HEK293 (cell line): ENCODE measurements at regions not wholly inside any gene's neighbourhood (a gene's known extent, or its start where the extent isn't known, plus 50 kb on each side); places are given as distances from the start of the nearest gene placed in this dataset.

Experiments
- CTCF ChIA-PET: fragments of 350-600 bp; formaldehyde crosslinking; extraction: SDS; loops from one replicate; lab custom pipeline; 2021; ENCODE audit warnings: antibody characterized with exemption; lab: Yijun Ruan, JAX
- POLR2A ChIA-PET: fragments of 300-600 bp; formaldehyde crosslinking; extraction: SDS; loops from one replicate; lab custom pipeline; 2020; ENCODE audit warnings: antibody characterized with exemption, inconsistent platforms; lab: Yijun Ruan, JAX
- H3K27ac ChIP-seq: fragments of 200-500 bp; sonication (Bioruptor generic); 2 replicates; pipeline ENCODE4 v1.5.1; 2014; ENCODE audit warnings: low read depth, low read length, control low read depth, inconsistent platforms; ENCODE audit errors: extremely low read depth
- H3K36me3 ChIP-seq, 2 experiments: fragments of 200-500 bp in 1 of 2; sonication (Bioruptor generic) in 1 of 2; 1 replicate in 1 of 2; 2 replicates in 1 of 2; pipeline ENCODE4 v1.5.1; 2014 to 2017; ENCODE audit warnings: inconsistent platforms in 2 of 2, low read length in 2 of 2; ENCODE audit not compliant: control insufficient read depth in 2 of 2, insufficient read depth in 1 of 2
- H3K4me1 ChIP-seq: fragments of 200-500 bp; sonication (Bioruptor generic); 2 replicates; pipeline ENCODE4 v1.5.1; 2014; ENCODE audit warnings: mild to moderate bottlenecking, low read length, inconsistent platforms; ENCODE audit not compliant: control insufficient read depth, insufficient read depth
- H3K4me3 ChIP-seq: 2 replicates; pipeline ENCODE4 v1.5.1; 2011; ENCODE audit warnings: low read depth, mild to moderate bottlenecking, control low read depth, low read length, moderate library complexity
- H3K9me3 ChIP-seq: fragments of 200-500 bp; sonication (Bioruptor generic); 2 replicates; pipeline ENCODE4 v1.5.1; 2014; ENCODE audit warnings: low read depth, low read length, inconsistent platforms; ENCODE audit not compliant: control insufficient read depth, insufficient read depth
- BCL11B ChIP-seq: fragments of 450-650 bp; formaldehyde crosslinking; IDR thresholded peaks from 2 replicates; pipeline ENCODE4 v1.5.1; 2016; ENCODE audit warnings: low read depth, missing biosample characterization, missing genetic modification characterization
- IKZF3 ChIP-seq: fragments of 450-650 bp; IDR thresholded peaks from 2 replicates; pipeline ENCODE4 v1.5.0; 2018; ENCODE audit warnings: missing biosample characterization, mild to moderate bottlenecking, missing genetic modification characterization, moderate library complexity
- MZF1 ChIP-seq: fragments of 450-650 bp; formaldehyde crosslinking; IDR thresholded peaks from 2 replicates; pipeline ENCODE4 v1.5.1; 2017; ENCODE audit warnings: missing biosample characterization, missing genetic modification characterization, borderline replicate concordance
- OSR2 ChIP-seq: fragments of 450-650 bp; formaldehyde crosslinking; IDR thresholded peaks from 2 replicates; pipeline ENCODE4 v1.5.1; 2016; ENCODE audit warnings: missing biosample characterization, missing genetic modification characterization
- PRDM4 ChIP-seq: fragments of 450-650 bp; formaldehyde crosslinking; IDR thresholded peaks from 2 replicates; pipeline ENCODE4 v1.5.1; 2017; ENCODE audit warnings: missing biosample characterization, missing genetic modification characterization
- RBAK ChIP-seq: fragments of 450-650 bp; formaldehyde crosslinking; IDR thresholded peaks from 2 replicates; pipeline ENCODE4 v1.5.1; 2016; ENCODE audit warnings: missing biosample characterization, missing genetic modification characterization
- YY2 ChIP-seq: fragments of 450-650 bp; formaldehyde crosslinking; IDR thresholded peaks from 2 replicates; pipeline ENCODE4 v1.5.1; 2016; ENCODE audit warnings: missing biosample characterization, missing genetic modification characterization
- ZBTB21 ChIP-seq: fragments of 450-650 bp; formaldehyde crosslinking; IDR thresholded peaks from 2 replicates; pipeline ENCODE4 v1.5.1; 2017; ENCODE audit warnings: missing biosample characterization, missing genetic modification characterization
- ZNF211 ChIP-seq: fragments of 450-650 bp; formaldehyde crosslinking; IDR thresholded peaks from 2 replicates; pipeline ENCODE4 v1.5.1; 2016; ENCODE audit warnings: low read depth, missing biosample characterization, missing genetic modification characterization
- ZNF302 ChIP-seq: fragments of 450-650 bp; formaldehyde crosslinking; IDR thresholded peaks from 2 replicates; pipeline ENCODE4 v1.5.1; 2016; ENCODE audit warnings: missing biosample characterization, missing genetic modification characterization, low read depth
- ZNF324 ChIP-seq: fragments of 450-650 bp; formaldehyde crosslinking; IDR thresholded peaks from 2 replicates; pipeline ENCODE4 v1.5.1; 2016; ENCODE audit warnings: missing biosample characterization, missing genetic modification characterization
- ZNF426 ChIP-seq: fragments of 450-650 bp; formaldehyde crosslinking; IDR thresholded peaks from 2 replicates; pipeline ENCODE4 v1.5.1; 2017; ENCODE audit warnings: missing biosample characterization, missing genetic modification characterization, mild to moderate bottlenecking, inconsistent platforms, moderate library complexity
- ZNF521 ChIP-seq: fragments of 450-650 bp; formaldehyde crosslinking; IDR thresholded peaks from 2 replicates; pipeline ENCODE4 v1.5.1; 2017; ENCODE audit warnings: missing biosample characterization, mild to moderate bottlenecking, missing genetic modification characterization
- ZNF530 ChIP-seq: fragments of 450-650 bp; formaldehyde crosslinking; IDR thresholded peaks from 2 replicates; pipeline ENCODE4 v1.5.1; 2016; ENCODE audit warnings: low read depth, missing biosample characterization, missing genetic modification characterization
- ZNF555 ChIP-seq: fragments of 450-650 bp; formaldehyde crosslinking; conservative IDR thresholded peaks from 2 replicates; pipeline ENCODE4 v1.5.1; 2017; ENCODE audit warnings: missing biosample characterization, mild to moderate bottlenecking, missing genetic modification characterization, inconsistent platforms
- ZNF560 ChIP-seq: fragments of 450-650 bp; formaldehyde crosslinking; IDR thresholded peaks from 2 replicates; pipeline ENCODE4 v1.5.1; 2017; ENCODE audit warnings: missing biosample characterization, missing genetic modification characterization, borderline replicate concordance
- ZNF600 ChIP-seq: fragments of 450-650 bp; formaldehyde crosslinking; IDR thresholded peaks from 2 replicates; pipeline ENCODE4 v1.5.1; 2016; ENCODE audit warnings: missing biosample characterization, missing genetic modification characterization
- ZNF624 ChIP-seq: fragments of 450-650 bp; formaldehyde crosslinking; IDR thresholded peaks from 2 replicates; pipeline ENCODE4 v1.5.1; 2017; ENCODE audit warnings: missing biosample characterization, missing genetic modification characterization
- ZNF629 ChIP-seq: fragments of 450-650 bp; formaldehyde crosslinking; IDR thresholded peaks from 2 replicates; pipeline ENCODE4 v1.5.1; 2017; ENCODE audit warnings: missing biosample characterization, missing genetic modification characterization
- ZNF660 ChIP-seq: fragments of 450-650 bp; IDR thresholded peaks from 2 replicates; pipeline ENCODE4 v1.5.1; 2018; ENCODE audit warnings: missing biosample characterization, mild to moderate bottlenecking, missing genetic modification characterization
- ZNF677 ChIP-seq: fragments of 450-650 bp; IDR thresholded peaks from 2 replicates; pipeline ENCODE4 v1.5.0; 2018; ENCODE audit warnings: missing biosample characterization, mild to moderate bottlenecking, missing genetic modification characterization, moderate library complexity
- ZNF76 ChIP-seq: fragments of 450-650 bp; formaldehyde crosslinking; IDR thresholded peaks from 2 replicates; pipeline ENCODE4; 2016; ENCODE audit warnings: low read depth, missing biosample characterization, missing genetic modification characterization, borderline replicate concordance
- ZSCAN30 ChIP-seq: fragments of 450-650 bp; IDR thresholded peaks from 2 replicates; pipeline ENCODE4 v1.5.1; 2018; ENCODE audit warnings: missing biosample characterization, mild to moderate bottlenecking, missing genetic modification characterization, moderate library complexity
- TF ChIP-seq, protein P1 (sequence below): IDR thresholded peaks from 2 replicates; pipeline ENCODE4 v1.6.1; 2011; ENCODE audit warnings: mild to moderate bottlenecking, low read depth, low read length, borderline replicate concordance
- TF ChIP-seq, protein P2 (sequence below): fragments of 450-650 bp; formaldehyde crosslinking; IDR thresholded peaks from 2 replicates; pipeline ENCODE4 v1.5.1; 2016; ENCODE audit warnings: missing biosample characterization, missing genetic modification characterization
- TF ChIP-seq, protein P3 (sequence below): fragments of 450-650 bp; formaldehyde crosslinking; IDR thresholded peaks from 2 replicates; pipeline ENCODE4 v1.5.1; 2016; ENCODE audit warnings: missing biosample characterization, missing genetic modification characterization

DNA sequence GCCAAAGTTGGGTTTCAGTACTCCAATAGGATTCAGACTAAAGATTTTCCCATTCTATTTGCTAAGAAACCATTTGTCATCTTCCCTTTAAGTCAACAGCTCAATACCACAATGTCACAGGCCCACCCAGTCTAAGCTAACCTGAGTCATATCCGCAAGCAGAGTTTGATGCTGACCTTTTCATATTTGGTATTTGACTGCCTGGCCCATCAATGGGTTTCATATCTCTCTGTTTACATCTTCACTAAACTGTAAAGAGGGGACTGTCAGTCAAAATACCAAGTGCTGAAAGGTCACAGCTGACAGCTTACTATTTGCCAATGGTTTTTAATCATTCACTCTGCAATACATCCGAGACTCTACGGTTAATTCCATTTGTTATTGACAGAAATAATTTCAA is 707.5 kb upstream of the ACTRT1 start (continued):
- no peak for TF ChIP-seq ZNF76 (tag by site-specific recombination)
- TF ChIP-seq ZNF324: no peak
- TF ChIP-seq ZNF302: no peak

- Histone ChIP-seq H3K9me3 (no peaks in the 10 kb centered on the region; the same call in 1 of the 2 replicates), H3K36me3 (no peaks in the 10 kb centered on the region), H3K27ac (no peak overlapping the region), H3K4me3 (no peak overlapping the region), H3K4me1 (no peaks in the 10 kb centered on the region)
- ChIA-PET POLR2A (no interaction called here), CTCF (no interaction called here)
- TF ChIP-seq MZF1 (tag by site-specific recombination) (no peak), YY2 (tag by site-specific recombination) (no peak), RBAK (tag by site-specific recombination) (no peak), ZBTB21 (tag by site-specific recombination) (no peak), ZSCAN30 (tag by site-specific recombination) (no peak)
Observed at GRCh38 chrX:128759177-128759576, 707.0 kb upstream of the ACTRT1 start.

GRCh38 chrX:128754130-128754529 is 701.9 kb upstream of the ACTRT1 start:
- H3K27ac ChIP-seq: no peak overlapping the region
- no peak for TF ChIP-seq ZNF530 (tag by site-specific recombination)
- TF ChIP-seq IKZF3 (tag by site-specific recombination): no peak
- TF ChIP-seq, protein P1, sequence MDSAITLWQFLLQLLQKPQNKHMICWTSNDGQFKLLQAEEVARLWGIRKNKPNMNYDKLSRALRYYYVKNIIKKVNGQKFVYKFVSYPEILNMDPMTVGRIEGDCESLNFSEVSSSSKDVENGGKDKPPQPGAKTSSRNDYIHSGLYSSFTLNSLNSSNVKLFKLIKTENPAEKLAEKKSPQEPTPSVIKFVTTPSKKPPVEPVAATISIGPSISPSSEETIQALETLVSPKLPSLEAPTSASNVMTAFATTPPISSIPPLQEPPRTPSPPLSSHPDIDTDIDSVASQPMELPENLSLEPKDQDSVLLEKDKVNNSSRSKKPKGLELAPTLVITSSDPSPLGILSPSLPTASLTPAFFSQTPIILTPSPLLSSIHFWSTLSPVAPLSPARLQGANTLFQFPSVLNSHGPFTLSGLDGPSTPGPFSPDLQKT: no peak
- TF ChIP-seq, protein P2, sequence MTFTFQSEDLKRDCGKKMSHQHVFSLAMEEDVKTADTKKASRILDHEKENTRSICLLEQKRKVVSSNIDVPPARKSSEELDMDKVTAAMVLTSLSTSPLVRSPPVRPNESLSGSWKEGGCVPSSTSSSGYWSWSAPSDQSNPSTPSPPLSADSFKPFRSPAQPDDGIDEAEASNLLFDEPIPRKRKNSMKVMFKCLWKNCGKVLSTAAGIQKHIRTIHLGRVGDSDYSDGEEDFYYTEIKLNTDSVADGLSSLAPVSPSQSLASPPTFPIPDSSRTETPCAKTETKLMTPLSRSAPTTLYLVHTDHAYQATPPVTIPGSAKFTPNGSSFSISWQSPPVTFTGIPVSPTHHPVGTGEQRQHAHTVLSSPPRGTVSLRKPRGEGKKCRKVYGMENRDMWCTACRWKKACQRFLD (tag by site-specific recombination): no peak
- TF ChIP-seq, protein P3, sequence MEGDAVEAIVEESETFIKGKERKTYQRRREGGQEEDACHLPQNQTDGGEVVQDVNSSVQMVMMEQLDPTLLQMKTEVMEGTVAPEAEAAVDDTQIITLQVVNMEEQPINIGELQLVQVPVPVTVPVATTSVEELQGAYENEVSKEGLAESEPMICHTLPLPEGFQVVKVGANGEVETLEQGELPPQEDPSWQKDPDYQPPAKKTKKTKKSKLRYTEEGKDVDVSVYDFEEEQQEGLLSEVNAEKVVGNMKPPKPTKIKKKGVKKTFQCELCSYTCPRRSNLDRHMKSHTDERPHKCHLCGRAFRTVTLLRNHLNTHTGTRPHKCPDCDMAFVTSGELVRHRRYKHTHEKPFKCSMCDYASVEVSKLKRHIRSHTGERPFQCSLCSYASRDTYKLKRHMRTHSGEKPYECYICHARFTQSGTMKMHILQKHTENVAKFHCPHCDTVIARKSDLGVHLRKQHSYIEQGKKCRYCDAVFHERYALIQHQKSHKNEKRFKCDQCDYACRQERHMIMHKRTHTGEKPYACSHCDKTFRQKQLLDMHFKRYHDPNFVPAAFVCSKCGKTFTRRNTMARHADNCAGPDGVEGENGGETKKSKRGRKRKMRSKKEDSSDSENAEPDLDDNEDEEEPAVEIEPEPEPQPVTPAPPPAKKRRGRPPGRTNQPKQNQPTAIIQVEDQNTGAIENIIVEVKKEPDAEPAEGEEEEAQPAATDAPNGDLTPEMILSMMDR: no peak
- TF ChIP-seq ZNF560: no peak
- TF ChIP-seq ZNF211 (tag by site-specific recombination): no peak
- TF ChIP-seq ZNF660 (tag by site-specific recombination): no peak
- TF ChIP-seq OSR2: no peak
- no peak for TF ChIP-seq ZNF624 (tag by site-specific recombination)
- no peak for TF ChIP-seq ZNF600
- TF ChIP-seq BCL11B (tag by site-specific recombination): no peak
- TF ChIP-seq ZNF521 (tag by site-specific recombination): no peak
- no peak for TF ChIP-seq ZNF555 (tag by site-specific recombination)
- TF ChIP-seq PRDM4 (tag by site-specific recombination): no peak
- no peak for TF ChIP-seq ZNF629
- no peak for TF ChIP-seq ZNF677 (tag by site-specific recombination)
- no peak for TF ChIP-seq ZNF426
- H3K9me3 ChIP-seq: no peaks in the 10 kb centered on the region; the same call in 1 of the 2 replicates
- ChIA-PET CTCF (no interaction called here), POLR2A (no interaction called here)
- no peaks in the 10 kb centered on the region for H3K36me3 ChIP-seq
- H3K4me3 ChIP-seq: no peak overlapping the region
- H3K4me1 ChIP-seq: no peaks in the 10 kb centered on the region
